Kidney epithelial cell (primary cell): ENCODE measurements at regions not wholly inside any gene's neighbourhood (a gene's known extent, or its start where the extent isn't known, plus 50 kb on each side); places are given as distances from the start of the nearest gene placed in this dataset.
A peak's percentile ranks its signal among the peaks of the same experiment; 100 is the strongest.

Experiments
- DNase-seq: peaks from one replicate; pipeline ENCODE4 v3.0.0-alpha.2; 2010; ENCODE audit warnings: low read depth
- H3K27me3 ChIP-seq: 2 replicates; pipeline ENCODE4 v1.6.0; 2011; ENCODE audit warnings: low read length; ENCODE audit not compliant: control insufficient read depth, insufficient read depth
- H3K36me3 ChIP-seq: 2 replicates; pipeline ENCODE4 v1.5.1; 2011; ENCODE audit warnings: low read length; ENCODE audit not compliant: control insufficient read depth, insufficient read depth
- H3K4me3 ChIP-seq: 2 replicates; pipeline ENCODE4 v1.5.1; 2011; ENCODE audit warnings: low read depth, mild to moderate bottlenecking, control low read depth, low read length
- CTCF ChIP-seq: IDR thresholded peaks from 2 replicates; pipeline ENCODE4 v1.5.1; 2011; ENCODE audit warnings: mild to moderate bottlenecking, moderate library complexity, low read length, control low read depth, inconsistent platforms; ENCODE audit not compliant: insufficient read depth, poor library complexity, severe bottlenecking

GRCh38 chr13:56338421-56338820, 802.3 kb upstream of the PRR20A start:
- Histone ChIP-seq H3K36me3 (no peaks in the 10 kb centered on the region), H3K4me3 (no peak overlapping the region), H3K27me3 (no peaks in the 10 kb centered on the region)
- TF ChIP-seq CTCF: no peak
- no peak for DNase-seq

- Histone ChIP-seq H3K36me3 (no peaks in the 10 kb centered on the region), H3K27me3 (no peaks in the 10 kb centered on the region), H3K4me3 (no peak overlapping the region)
- DNase-seq: no peak
- TF ChIP-seq CTCF: no peak
These were observed 793.7 kb upstream of the PRR20A start for GRCh38 chr13:56347014-56347413.

- Histone ChIP-seq H3K36me3 (no peaks in the 10 kb centered on the region), H3K27me3 (no peaks in the 10 kb centered on the region), H3K4me3 (no peak overlapping the region)
- no peak for TF ChIP-seq CTCF
- peak; percentile 5 for DNase-seq
These were observed 790.9 kb upstream of the PRR20A start for GRCh38 chr13:56349866-56350265.

GRCh38 chr13:56351041-56351440, 789.7 kb upstream of the PRR20A start:
- TF ChIP-seq CTCF: peak; percentile 22
- Histone ChIP-seq H3K27me3 (no peaks in the 10 kb centered on the region), H3K4me3 (no peak overlapping the region), H3K36me3 (no peaks in the 10 kb centered on the region)
- peak; percentile 44 for DNase-seq

- no peak overlapping the region for H3K4me3 ChIP-seq
- TF ChIP-seq CTCF: no peak
- H3K36me3 ChIP-seq: no peaks in the 10 kb centered on the region
- peak; percentile 26 for DNase-seq
- H3K27me3 ChIP-seq: no peaks in the 10 kb centered on the region
These were observed 788.4 kb upstream of the PRR20A start for GRCh38 chr13:56352361-56352760.

DNA sequence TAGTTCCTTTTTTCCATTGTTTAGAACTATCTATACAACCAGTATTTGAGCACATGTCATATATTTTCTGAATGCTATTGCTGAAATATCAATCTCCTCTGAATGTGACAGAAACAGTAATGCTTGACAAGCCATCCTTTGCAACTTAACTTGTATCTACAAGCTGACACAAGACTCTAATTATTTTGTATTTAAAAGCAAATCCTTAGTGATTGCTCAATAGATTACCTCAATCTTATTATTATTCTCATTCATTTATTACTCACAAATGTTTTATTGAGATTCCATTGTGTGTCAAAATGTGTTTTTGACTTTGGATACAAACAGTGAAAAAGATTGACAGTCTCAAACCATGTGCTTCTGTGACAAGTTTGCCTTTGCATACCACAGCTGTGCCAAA, 787.8 kb upstream of the PRR20A start:
- no peak for DNase-seq
- Histone ChIP-seq H3K36me3 (no peaks in the 10 kb centered on the region), H3K4me3 (no peak overlapping the region), H3K27me3 (no peaks in the 10 kb centered on the region)
- no peak for TF ChIP-seq CTCF
